ENCODE measurements at regions not wholly inside any gene's neighbourhood (a gene's known extent, or its start where the extent isn't known, plus 50 kb on each side); places are given as distances from the start of the nearest gene placed in this dataset.
"Not testable (repeated sequence)": the region's sequence is repeated elsewhere in the genome, so short reads cannot be mapped to it uniquely, and the experiment has no call there.

DNA sequence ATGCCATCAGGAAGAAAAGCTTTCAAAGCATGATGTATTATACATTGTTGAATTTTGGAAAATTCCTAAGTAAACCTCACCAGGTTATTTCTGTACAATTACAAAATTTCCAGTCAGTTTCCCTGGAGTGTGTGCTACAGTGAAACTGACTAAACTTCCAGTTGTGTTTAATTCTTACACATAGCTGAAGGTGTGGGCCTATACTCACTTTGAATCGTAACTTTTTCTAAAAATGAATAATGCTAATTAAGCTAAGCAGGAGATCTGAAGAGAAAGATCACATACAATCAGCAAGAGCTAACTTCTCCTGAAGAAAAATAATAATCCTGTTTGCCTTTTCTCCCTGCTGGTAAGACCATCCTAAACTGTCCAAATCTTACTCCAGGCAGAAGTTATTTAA is 537.2 kb upstream of the PBX1 start:
- no peak for DNase-seq

DNA sequence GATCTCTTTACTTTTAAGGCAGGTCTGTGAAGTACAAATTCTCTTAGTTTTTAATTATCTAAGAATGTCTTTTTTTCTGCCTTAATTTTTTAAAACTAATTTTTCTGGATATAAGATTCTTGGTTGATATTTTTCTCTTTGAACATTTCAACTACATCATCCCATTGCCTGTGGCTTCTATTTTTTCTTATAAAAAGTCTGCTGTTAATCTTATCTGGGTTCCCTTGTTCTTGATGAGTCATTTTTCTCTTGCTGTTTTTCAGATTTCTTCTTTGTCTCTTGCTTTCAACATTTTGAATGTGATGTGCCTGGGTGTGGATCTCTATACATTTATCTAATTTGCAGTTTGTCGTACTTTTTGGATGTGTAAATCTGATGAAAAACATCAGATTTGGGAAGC is 525.2 kb upstream of the PBX1 start:
- no peak for DNase-seq

DNA sequence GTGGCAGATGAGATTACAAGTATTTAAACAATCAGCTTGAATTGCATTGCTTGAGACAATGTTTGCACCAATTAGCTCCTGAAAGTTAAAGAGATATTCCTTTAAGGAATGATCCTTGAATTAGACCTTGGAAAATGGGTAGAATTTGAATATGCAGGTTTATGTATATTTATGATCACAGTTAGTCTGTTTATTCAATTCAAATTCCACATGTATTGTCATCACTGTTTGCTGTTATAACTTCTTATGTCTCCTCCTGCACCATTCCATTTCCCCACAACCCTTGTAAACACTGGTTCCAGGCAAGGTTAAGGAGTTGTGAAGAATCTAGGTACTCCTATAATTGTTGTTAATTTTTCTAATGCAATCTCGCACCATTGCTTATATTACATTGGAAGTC is 518.2 kb upstream of the PBX1 start:
- no peak for DNase-seq

DNA sequence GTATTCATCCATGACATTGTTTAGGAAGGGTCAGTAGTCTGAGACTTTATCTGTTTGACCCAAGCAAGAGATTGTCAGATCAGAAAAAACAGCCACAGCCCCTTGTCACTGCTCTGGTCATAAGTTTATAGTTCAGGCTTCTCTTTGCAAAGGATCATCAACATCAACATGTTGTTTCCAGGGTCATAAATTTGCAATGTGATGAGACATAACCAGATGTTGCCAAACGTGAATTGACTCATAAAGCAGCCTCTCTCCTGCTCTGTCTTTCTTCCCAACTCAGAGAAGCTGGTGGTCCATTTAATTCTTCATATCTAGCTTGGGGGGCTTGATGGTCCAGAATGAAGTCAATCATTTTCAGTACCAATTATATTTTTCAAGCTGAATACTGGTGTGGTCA is 507.2 kb upstream of the PBX1 start:
- no peak for DNase-seq

DNA sequence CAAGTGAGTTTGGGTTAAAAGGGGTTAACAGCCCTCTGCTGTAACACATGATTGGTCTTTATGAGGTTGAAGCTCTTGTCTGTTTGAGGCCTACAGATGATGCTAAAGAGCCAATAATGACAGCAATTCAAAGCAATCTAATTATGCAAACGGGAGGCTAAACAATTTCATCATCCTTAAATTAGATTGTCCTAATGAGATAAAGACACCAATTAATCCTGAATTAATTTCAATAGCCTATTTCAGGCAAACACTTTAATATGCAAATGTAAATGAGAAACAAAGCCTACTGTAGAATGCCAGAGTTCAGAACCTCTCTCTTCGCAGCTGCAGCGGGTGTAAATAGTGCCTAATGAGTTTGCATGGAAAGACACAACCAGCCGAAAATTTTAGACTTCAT is 504.7 kb upstream of the PBX1 start:
- DNase-seq, result peak; percentile 21

DNA sequence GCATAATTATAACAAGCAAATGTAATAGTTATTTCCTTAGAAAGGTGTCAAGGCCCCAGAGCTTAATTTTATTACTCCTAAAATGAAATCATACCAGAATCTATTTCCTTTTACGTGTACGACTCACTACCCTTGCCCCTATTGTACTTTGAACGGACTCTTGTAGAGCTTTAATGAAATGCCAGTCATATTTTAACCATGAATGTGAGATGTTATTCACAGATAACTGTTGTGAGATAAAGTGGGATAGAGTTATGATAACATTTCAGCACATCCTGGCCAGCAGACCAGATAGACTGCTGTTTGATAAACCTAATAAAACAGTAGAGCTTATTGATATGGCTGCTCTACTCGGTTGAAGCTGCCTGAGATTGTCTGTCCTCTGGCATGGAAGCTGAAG is 500.8 kb upstream of the PBX1 start:
- no peak for DNase-seq

DNA sequence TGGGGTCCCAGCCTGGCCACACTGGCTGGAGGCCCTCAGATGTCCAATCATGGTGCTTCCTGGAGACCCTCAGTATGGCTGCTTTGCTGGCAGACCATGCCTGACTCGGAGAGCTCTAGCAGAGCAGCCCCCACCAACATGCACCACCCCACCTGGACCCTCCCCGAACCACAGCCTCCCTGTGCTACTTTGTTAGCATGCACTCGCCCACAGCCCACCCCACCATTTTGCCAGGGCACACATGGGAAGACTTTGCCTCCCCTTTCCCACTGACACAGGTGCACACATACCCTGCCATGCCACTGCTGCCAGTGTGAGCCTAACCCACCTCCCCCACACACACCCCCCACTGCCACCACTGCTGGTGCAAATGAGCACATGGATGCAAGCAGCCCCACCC is 497.5 kb upstream of the PBX1 start:
- no peak for DNase-seq

DNA sequence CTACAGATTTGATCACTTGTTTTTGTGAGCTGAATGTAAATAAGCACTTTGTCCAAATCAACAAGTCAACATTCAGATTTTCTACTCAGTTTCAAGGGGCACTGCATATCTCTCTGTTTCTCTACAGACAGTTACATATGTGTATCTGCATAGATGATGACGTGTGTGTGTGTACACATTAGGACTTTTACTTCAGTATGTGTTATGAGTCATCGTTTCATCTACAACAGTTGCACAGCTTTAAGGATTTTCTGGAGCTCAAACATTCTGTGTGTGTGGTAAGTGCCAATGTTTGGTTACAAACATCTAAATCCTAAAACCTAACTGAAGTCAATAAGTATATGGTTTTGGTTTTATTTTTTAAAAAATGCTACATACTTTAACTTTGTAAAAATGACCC is 494.5 kb upstream of the PBX1 start:
- DNase-seq, result no peak

DNA sequence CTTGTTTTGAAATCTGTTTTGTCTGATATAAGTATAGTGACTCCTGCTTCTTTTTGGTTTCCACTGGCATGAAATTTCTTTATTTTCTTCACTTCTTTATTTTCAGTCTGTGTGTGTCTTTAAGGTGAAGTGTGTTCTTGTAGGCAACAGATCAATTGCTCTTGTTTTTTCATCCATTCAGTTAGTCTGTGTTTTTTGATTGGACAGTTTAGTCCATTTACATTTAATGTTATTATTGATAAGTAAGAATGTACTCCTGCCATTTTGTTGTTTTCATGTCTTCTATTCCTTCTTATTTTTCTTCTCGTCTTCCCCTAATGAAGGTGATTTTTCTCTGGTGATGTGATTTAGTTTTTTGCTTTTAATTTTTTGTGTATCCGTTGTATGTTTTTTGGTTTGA is 487.7 kb upstream of the PBX1 start:
- DNase-seq, result no peak

DNA sequence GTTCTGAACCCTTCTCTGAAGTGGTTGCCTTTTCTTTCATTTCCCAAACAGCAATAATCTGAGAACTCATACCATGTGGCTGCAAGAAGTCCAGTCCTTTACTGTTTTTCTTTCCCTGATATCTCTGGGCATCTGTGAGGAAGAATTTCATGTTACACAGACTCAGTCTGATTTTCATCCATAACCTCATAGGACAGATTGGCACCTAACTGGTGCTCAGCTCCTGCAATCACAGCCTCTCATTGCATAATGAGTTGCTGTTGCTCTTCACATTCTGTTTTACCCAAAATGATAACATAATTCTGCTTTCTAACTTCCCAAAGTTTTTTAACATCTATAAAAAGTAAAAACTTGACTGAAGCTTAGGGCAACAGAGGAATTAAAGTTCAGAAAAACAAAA is 472.2 kb upstream of the PBX1 start:
- no peak for DNase-seq

DNA sequence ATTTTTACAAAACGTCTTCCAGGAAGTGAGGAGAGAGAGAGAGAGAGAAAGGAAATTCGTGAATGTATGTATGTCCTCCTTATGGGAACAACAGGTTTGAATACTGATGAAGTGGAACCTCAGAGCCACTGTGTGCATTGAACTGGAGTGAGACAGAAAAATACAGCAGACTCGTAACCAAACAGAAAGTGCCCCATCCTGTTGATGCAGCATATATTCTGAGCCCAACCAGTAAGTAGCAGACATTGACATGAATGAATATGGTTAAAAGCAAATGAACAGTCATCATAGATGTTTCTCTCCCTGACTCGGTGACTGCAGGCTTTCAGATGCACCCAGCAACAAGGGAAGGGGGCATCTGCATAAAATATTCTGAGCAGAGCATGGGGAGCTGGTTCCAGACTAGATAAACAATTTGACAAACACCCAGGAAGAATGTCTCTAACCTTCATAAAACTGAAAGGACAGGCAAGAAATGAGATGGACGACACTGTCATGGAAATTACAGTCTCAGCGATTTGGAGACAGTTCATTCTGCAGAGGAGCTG is 471.0 kb upstream of the PBX1 start:
- DNase-seq, result no peak

DNA sequence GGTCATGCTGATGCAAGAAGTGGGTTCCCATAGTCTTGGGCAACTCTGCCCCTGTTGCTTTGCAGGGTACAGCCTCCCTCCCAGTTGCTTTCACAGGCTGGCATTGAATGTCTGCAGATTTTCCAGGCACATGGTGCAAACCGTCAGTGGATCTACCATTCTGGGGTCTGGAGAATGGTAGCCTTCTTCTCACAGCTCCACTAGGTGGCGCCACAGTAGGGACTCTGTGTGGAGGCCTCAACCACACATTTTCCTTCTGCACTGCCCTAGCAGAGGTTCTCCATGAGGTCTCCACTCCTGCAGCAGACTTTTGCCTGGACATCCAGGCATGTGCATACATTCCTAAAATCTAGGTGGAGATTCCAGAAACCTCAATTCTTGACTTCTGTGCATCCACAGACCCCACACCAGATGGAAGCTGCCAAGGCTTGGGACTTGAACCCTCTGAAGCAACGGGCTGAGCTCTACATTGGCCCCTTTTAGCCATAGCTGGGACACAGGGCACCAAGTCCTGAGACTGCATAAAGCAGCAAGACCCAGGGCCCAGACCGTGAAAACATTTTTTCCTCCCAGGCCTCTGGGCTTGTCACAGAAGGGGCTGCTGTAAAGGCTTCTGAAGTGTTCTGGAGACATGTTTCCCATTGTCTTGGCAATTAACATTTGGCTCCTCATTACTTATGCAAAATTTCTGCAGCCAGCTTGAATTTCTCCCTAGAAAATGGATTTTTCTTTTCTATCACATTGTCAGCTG is 466.2 kb upstream of the PBX1 start:
- no peak for DNase-seq

DNA sequence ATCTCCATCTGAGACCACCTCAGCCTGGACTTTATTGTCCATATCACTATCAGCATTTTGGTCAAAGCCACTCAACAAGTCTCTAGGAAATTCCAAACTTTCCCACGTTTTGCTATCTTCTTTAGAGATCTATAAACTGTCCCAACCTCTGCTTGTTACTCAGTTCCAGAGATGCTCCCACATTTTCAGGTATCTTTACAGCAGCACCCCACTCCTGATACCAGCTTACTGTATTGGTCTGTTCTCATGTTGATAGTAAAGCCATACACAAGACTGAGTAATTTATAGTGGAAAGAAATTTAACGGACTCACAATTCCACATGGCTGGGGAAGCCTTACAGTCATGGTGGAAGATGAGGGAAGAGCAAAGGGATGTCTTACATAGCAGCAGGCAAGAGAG is 465.4 kb upstream of the PBX1 start:
- no peak for DNase-seq

DNA sequence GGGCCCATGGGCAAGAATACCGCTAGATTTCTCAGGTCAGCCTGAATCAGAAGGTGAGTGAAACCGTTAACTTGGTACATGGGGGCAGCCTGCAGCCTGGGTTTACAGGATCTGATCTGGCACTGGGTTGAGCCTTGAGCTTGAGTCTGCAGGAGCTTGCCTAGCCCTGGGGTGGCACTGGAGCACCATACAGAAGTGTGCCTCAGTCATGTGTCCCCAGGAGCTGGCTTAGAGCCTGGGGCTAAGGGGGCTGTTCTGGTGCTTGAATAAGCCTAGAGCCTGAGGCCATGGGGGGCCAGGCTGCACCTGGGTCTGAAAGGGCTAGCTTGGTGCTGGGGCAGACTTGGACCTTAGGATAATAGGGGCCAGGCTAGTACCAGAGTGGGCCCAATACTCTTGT is 457.2 kb upstream of the PBX1 start:
- DNase-seq, result no peak

DNA sequence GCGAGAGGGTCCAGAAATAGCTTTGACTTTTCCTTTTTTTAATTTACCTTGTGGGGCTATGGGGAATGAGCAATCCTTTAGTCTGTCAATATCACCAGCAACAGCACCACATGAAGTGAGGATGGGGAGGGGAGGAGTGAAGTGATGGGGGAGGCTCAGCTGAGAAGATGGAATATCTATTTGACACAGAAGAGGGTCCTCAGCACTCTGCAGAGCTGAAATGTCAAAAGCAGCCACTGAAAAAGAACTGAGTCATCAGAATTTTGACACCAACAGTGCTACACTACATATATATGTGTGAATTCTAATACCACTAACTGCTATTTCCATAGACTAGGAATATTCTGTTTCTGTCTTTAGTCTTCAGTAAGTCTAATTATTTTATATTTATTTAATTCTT is 427.0 kb upstream of the PBX1 start:
- DNase-seq, result no peak

DNA sequence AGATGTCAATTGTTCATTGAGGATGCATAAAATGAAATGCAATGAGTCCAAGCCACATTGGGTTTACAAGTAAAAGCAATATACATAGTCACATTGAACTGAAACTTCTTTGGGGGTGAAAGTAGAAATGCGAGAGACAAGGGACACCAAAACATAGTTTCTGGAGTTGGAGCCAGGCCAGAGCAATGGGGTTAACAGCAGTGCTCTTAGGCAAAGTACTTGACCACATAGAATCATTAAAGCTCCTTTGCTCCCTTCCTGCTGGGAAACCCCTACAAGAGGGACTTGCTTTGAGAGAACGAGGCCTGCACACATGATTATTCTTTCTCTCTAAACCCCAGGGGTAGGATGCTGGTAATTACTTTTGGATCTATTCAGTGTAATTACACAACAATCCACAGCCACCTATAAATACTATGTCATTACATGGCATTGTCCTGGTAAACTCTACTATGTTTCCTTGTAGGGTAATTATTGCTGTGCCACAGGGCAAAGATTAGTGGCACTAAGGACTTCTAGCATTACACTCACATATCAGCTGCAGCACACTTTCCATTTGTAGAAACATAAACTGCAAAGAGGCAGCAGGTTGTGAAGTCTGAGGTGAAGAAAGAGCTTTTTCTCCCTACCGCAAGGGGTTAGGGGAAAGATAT is 421.6 kb upstream of the PBX1 start:
- peak; percentile 94 for DNase-seq

DNA sequence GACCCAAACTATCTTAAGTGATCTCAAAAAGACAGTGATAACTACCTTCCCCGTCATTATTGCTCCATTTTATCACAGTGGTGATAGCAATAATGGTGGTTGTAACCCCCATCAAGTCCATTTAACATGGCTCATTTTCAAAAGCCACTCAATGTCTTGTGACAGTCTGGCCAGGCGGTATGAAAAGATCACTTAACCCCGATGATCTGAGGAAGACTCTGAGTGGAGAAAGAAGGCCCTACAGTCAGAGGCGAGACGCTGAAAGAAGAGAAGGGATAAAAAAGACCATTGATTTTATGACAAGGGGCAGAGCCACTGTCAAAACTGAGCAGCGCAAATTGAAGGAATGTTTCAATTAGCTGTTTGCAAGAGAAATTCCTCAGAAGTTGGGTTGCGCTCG is 417.2 kb upstream of the PBX1 start:
- no peak for DNase-seq

DNA sequence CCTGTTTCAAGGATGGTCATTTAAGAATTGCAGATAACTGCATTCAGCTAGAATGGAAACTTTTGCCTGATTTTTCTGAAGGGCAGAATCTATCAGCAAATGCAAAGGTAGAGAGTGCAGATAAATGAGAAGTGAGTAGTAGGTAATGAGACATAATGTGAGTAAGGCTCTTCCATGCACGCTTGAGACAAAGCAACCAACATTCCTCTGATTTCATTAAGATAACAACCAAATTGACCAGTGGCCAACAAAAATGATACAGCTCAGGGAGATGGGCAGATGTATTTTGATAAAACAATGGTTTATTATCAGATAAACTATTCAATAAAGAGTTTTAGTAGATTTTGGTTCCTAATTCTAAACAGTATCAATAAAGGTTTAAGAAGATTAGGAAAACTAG is 404.4 kb upstream of the PBX1 start:
- DNase-seq, result no peak

DNA sequence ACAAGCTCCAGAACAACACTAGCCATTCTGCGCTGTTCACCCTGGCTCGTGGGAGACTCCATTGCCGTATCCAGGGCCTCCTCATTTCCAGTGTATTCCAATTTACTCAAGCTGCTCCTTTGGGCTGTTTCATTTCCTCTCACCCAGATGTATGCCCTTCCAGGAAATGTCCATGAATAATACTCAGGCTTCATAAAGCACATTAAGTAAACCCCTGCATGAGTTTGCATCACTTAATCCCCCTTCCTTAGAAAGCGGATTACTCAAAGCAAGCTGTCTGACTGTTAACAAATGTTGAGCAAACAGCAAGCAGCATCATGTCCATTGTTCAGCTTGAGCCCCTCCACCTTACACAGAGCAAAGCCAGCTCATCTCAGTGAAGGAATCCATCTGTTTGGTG is 403.6 kb upstream of the PBX1 start:
- DNase-seq, result no peak

DNA sequence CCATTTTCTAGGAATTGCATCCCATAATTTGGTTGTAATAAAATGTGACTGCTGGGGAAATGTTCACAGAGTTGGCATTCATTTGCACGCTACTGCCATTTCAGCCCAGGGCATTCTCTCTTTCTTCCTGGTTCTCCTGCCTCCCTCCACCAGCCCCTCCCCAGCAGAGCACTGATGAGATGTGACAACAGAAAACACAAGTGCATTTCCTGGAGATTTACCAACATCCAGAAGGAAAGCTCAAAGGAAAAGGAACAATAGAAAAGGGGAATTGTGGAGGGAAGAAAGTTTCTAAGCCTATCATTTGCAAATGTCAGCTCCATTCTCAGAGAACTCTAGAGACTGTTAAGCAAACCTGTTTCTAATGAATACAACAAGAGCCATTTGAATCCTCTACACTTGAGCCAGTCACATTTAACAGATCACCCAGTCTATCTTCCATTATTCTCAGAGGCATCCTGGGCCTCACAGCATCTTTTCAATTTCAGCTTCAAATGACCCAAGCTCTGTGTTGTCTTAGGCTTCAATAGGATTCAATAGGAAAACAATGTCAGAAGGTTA is 395.6 kb upstream of the PBX1 start:
- DNase-seq, result no peak

DNA sequence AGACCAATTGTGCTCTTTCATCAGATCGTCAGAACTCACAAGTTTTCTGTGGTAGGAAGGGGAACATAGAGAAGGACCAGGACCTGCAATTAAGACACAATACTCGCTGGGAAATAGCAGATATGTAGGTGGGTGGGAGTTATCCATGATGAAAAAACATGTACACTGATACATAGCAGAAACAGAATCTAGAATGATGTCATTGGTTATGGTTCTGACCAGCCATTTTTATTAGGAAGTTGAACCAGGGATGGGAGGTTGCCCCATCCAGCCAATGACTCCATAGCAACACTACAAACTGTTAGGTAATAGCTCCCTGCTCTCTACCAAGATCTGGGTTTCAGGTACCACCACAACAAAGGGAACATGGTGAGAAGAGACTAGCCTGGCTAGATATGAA is 393.5 kb upstream of the PBX1 start:
- DNase-seq, result no peak

DNA sequence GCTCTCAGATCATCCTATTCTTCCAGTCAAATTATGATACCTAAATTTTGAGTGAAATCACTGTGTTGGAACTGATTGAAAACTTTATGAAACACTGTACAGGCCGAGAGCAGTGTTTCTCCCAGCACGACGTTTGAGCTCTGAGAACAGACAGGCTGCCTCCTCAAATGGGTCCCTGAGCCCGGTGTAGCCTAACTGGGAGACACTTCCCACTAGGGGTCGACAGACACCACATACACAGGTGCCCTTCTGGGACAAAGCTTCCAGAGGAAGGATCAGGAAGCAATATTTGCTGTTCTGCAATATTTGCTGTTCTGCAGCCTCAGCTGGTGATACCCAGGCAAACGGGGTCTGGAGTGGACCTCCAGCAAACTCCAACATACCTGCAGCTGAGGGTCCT is 392.5 kb upstream of the PBX1 start:
- not testable (repeated sequence) for DNase-seq

DNA sequence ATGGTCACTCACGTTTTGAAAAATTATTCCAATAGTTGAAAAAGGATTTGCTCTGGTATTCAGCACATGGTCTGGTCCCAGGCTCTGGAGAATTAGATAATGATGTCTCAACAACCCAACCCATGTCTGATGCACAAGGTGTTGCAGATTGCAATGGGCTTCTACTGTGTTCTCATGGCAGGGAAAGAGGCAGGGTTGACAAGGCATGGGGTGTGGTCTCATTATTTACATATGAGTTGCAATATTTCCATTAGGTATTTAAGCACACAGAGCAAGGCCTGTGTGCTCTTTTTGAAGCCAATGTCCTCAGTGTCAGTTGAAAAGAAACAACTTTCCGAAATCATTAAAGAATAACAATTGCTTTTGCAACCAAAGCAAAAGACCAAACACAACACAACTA is 381.9 kb upstream of the PBX1 start:
- no peak for DNase-seq

DNA sequence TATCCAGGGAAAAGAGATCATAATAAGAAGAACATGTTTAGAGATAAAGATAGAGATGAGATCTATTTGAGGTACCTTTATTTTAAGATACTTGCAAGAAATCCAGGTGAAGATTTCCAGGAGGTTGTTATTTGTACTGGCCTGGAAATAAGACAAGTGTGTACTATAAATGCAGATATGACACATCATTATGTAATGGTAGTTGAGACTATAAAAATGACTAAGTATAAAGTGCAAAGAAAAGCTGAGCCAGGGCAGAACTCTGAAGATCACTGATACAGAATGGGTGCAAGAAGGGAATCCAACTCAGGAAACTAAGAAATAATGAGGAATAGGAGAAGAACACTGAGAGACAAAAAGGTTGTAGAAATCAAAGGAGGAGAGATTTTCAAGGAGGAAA is 378.2 kb upstream of the PBX1 start:
- no peak for DNase-seq

Measured in NCI-H1436 (cell line).